Stimulated activated CD4-positive, alpha-beta T cell treated with anti-CD3 and anti-CD28 coated beads, Interleukin-12 subunit alpha, Interleukin-12 subunit beta, amount 100 ng/mL, for 24 hours (primary cell): ENCODE measurements at regions not wholly inside any gene's neighbourhood (a gene's known extent, or its start where the extent isn't known, plus 50 kb on each side); places are given as distances from the start of the nearest gene placed in this dataset.
"Not testable (repeated sequence)": the region's sequence is repeated elsewhere in the genome, so short reads cannot be mapped to it uniquely, and the experiment has no call there.

Experiments
- DNase-seq, 2 experiments: peaks; one replicate each; pipeline ENCODE4 v3.0.0-alpha.2; 2020; ENCODE audit warnings: low read depth in 2 of 2

GRCh38 chr3:5357089-5357488 lies 169.6 kb downstream of the EDEM1 start:
- DNase-seq, result no peak

GRCh38 chr3:5358911-5359310 lies 171.4 kb downstream of the EDEM1 start:
- no peak for DNase-seq

GRCh38 chr3:5360453-5360852 lies 172.9 kb downstream of the EDEM1 start:
- no peak for DNase-seq

GRCh38 chr3:5366746-5367145 lies 179.2 kb downstream of the EDEM1 start:
- no peak for DNase-seq

GRCh38 chr3:5371555-5371954 lies 184.0 kb downstream of the EDEM1 start:
- not testable (repeated sequence) for DNase-seq

- DNase-seq, result no peak
Measured at GRCh38 chr3:5376761-5377160, 189.3 kb downstream of the EDEM1 start.

- DNase-seq, result not testable (repeated sequence)
Measured at GRCh38 chr3:5379266-5379665, 191.8 kb downstream of the EDEM1 start.

- not testable (repeated sequence) for DNase-seq
Measured at GRCh38 chr3:5383486-5384263, 196.2 kb downstream of the EDEM1 start.

GRCh38 chr3:5384557-5385236 lies 197.2 kb downstream of the EDEM1 start:
- no peak for DNase-seq

GRCh38 chr3:5388091-5388490 lies 200.6 kb downstream of the EDEM1 start:
- DNase-seq, result no peak

GRCh38 chr3:5389057-5389456 lies 201.6 kb downstream of the EDEM1 start:
- no peak for DNase-seq

GRCh38 chr3:5390221-5390620 lies 202.7 kb downstream of the EDEM1 start:
- no peak for DNase-seq

GRCh38 chr3:5390936-5391625 lies 203.6 kb downstream of the EDEM1 start:
- no peak for DNase-seq

GRCh38 chr3:5401002-5401401 lies 213.5 kb downstream of the EDEM1 start:
- DNase-seq, result no peak

- DNase-seq, result no peak
Measured at GRCh38 chr3:5404718-5405117, 217.2 kb downstream of the EDEM1 start.

GRCh38 chr3:5411786-5412185 lies 224.3 kb downstream of the EDEM1 start:
- no peak for DNase-seq

GRCh38 chr3:5423076-5423475 lies 235.6 kb downstream of the EDEM1 start:
- no peak for DNase-seq

- no peak for DNase-seq
Measured at GRCh38 chr3:5423523-5423922, 236.0 kb downstream of the EDEM1 start.

- DNase-seq, result no peak
Measured at GRCh38 chr3:5425371-5425770, 237.9 kb downstream of the EDEM1 start.

GRCh38 chr3:5426094-5426883 lies 238.8 kb downstream of the EDEM1 start:
- DNase-seq, result peak; percentile 8 to 75

- no peak for DNase-seq
Measured at GRCh38 chr3:5427021-5427420, 239.5 kb downstream of the EDEM1 start.

- DNase-seq, result no peak
Measured at GRCh38 chr3:5427938-5428337, 240.4 kb downstream of the EDEM1 start.
